ENCODE measurements at regions not wholly inside any gene's neighbourhood (a gene's known extent, or its start where the extent isn't known, plus 50 kb on each side); places are given as distances from the start of the nearest gene placed in this dataset.

DNA sequence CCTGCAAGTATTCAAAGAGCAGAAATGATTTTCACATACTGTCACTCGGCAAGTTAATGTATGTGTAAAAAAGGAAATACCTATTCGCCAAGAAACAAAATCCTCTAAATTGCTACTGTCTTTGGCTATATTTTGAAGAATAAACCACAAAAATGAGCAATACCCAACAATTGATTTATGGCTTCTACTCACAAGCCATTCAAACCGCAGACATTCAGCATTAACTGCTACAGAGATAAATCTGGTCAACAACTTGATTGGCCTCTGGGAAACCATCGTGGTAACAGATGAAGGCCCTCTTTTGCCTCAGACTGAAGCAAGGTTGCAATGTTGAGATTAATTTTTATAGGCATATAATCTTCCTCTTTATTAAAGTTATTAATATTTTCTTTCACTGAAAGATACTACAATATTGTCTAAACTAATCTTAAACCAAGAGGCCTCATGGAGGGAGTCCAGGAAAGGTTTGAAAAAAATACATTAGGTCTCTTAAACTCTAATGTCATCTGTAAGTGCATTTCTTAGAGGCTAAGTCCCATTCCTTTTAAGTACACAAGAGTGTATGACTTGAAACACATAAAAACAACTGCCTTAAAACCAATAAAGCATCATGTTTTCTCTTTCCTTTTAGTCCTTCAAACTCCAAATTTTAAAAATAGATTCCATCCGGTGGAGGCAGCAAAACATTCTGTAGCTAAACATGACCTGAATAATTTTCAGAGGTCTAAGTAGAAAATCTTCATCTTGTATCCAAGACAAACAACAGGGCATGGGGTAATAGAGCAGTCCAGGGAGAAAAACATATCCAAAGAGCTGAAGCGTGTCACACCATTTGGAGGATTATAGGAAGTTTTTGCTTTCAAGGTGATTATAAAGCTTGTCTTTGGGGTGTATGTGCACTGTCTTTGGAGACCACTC is 162.4 kb upstream of the TGFBR2 start:
- no peak for DNase-seq
- Mint-ChIP-seq H3K36me3 (ENCODE audit: unreplicated experiment) (no peaks in the 10 kb centered on the region), H3K27me3 (ENCODE audit: unreplicated experiment) (no peaks in the 10 kb centered on the region), H3K27ac (ENCODE audit: unreplicated experiment) (no peak overlapping the region), H3K4me3 (ENCODE audit: unreplicated experiment) (no peak overlapping the region), H3K9me3 (ENCODE audit: unreplicated experiment) (no peaks in the 10 kb centered on the region), H3K4me1 (ENCODE audit: low read depth, unreplicated experiment) (no peaks in the 10 kb centered on the region)
- TF ChIP-seq, protein P1, sequence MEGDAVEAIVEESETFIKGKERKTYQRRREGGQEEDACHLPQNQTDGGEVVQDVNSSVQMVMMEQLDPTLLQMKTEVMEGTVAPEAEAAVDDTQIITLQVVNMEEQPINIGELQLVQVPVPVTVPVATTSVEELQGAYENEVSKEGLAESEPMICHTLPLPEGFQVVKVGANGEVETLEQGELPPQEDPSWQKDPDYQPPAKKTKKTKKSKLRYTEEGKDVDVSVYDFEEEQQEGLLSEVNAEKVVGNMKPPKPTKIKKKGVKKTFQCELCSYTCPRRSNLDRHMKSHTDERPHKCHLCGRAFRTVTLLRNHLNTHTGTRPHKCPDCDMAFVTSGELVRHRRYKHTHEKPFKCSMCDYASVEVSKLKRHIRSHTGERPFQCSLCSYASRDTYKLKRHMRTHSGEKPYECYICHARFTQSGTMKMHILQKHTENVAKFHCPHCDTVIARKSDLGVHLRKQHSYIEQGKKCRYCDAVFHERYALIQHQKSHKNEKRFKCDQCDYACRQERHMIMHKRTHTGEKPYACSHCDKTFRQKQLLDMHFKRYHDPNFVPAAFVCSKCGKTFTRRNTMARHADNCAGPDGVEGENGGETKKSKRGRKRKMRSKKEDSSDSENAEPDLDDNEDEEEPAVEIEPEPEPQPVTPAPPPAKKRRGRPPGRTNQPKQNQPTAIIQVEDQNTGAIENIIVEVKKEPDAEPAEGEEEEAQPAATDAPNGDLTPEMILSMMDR (IDR thresholded peaks at IDR 0.05; ENCODE audit: partially characterized antibody, unreplicated experiment) = no peak

DNA sequence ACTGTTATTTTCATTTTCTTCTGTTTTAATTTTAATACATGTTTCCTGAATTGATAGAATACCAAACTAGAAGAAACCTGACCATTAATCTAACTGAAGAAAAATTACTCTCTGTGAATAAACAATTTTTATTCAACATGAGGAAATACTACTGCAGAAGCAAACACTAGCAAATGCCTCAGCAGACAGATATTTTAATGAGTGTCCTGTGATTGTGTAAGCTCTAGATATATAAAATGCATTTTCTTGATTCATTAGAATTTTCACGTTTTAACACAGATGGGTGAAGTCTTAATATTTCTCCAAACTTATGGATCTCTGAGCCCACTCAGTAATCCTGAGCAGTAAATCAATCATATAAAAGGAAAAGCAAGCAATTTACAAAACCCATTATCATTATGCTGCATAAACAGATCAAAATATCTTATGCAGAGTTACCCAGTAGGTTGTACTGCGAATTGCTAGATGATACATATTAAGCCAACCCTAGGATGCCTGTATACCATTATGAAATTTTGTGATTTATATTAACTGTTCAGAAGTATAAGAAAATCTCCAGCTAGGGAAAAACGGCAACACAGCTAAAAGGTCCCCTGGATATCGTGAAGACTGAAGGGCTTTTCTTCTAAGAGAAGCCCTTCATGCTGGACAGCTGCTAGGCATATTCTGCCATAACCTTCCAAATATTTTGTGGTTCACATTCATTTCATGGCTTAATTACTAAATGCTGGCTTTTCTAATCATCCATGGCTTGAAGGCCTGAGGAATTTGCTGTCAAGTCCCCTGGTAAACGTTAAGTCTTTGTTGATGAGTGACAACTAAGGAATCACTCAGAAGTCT is 157.7 kb upstream of the TGFBR2 start:
- H3K36me3 Mint-ChIP-seq (ENCODE audit: unreplicated experiment) = peaks cover 5% of the 10 kb centered on the region
- no peaks in the 10 kb centered on the region for H3K4me1 Mint-ChIP-seq (ENCODE audit: low read depth, unreplicated experiment)
- no peaks in the 10 kb centered on the region for H3K9me3 Mint-ChIP-seq (ENCODE audit: unreplicated experiment)
- no peak for DNase-seq
- H3K27me3 Mint-ChIP-seq (ENCODE audit: unreplicated experiment) = no peaks in the 10 kb centered on the region
- TF ChIP-seq, protein P1 (IDR thresholded peaks at IDR 0.05; ENCODE audit: partially characterized antibody, unreplicated experiment) = no peak
- no peak overlapping the region for H3K27ac Mint-ChIP-seq (ENCODE audit: unreplicated experiment)
- no peak overlapping the region for H3K4me3 Mint-ChIP-seq (ENCODE audit: unreplicated experiment)

DNA sequence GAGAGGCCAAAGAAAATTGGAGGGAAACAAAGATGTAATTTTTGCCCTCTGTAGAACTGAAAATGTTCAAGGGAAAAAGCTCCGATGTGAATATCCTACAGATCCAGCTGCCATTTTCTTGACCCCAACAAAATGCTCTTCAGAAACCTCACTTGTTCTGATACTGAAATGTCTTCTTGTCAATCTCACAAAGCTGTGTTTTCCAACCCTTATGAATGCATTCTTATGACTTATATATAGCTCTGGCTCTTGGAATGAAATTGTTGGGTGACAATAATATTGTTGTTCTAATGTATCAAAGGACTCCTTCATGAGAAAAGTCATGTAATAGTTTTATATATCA is 157.1 kb upstream of the TGFBR2 start:
- Mint-ChIP-seq H3K27ac (ENCODE audit: unreplicated experiment) (no peak overlapping the region), H3K27me3 (ENCODE audit: unreplicated experiment) (no peaks in the 10 kb centered on the region), H3K4me3 (ENCODE audit: unreplicated experiment) (no peak overlapping the region), H3K4me1 (ENCODE audit: low read depth, unreplicated experiment) (no peaks in the 10 kb centered on the region), H3K9me3 (ENCODE audit: unreplicated experiment) (no peaks in the 10 kb centered on the region), H3K36me3 (ENCODE audit: unreplicated experiment) (peaks cover 5% of the 10 kb centered on the region)
- TF ChIP-seq, protein P1 (IDR thresholded peaks at IDR 0.05; ENCODE audit: partially characterized antibody, unreplicated experiment) = no peak
- DNase-seq = no peak

DNA sequence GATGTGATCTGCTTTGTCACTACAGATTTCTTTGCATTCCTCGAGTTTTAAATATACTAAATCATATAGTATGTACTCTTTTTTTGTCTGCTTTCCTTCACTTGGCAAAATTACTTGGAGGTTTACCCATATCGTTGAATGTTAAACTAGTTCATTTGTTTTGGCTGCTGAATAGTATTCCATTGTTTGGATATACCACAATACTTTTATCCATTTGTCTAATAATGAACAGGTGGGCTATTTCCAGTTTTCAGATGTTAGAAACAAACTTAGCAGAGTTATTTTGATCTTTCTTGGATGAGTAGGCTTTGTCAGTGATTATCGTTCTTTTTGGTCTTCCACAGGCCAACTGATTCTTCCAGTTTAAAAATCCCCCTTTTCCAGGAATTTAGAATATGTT is 154.0 kb upstream of the TGFBR2 start:
- Mint-ChIP-seq H3K4me1 (ENCODE audit: low read depth, unreplicated experiment) (no peaks in the 10 kb centered on the region), H3K27me3 (ENCODE audit: unreplicated experiment) (no peaks in the 10 kb centered on the region), H3K4me3 (ENCODE audit: unreplicated experiment) (no peak overlapping the region), H3K27ac (ENCODE audit: unreplicated experiment) (no peak overlapping the region), H3K36me3 (ENCODE audit: unreplicated experiment) (peaks cover 5% of the 10 kb centered on the region), H3K9me3 (ENCODE audit: unreplicated experiment) (no peaks in the 10 kb centered on the region)
- TF ChIP-seq, protein P1 (IDR thresholded peaks at IDR 0.05; ENCODE audit: partially characterized antibody, unreplicated experiment) = no peak
- no peak for DNase-seq
